K562 (cell line): ENCODE measurements at regions not wholly inside any gene's neighbourhood (a gene's known extent, or its start where the extent isn't known, plus 50 kb on each side); places are given as distances from the start of the nearest gene placed in this dataset.

Experiments used
- CEBPG ChIP-seq, 3 experiments: fragments of 200-800 bp in 1 of 3; sonication (Bioruptor generic) in 1 of 3; sonication (generic) in 1 of 3; formaldehyde crosslinking in 1 of 3; IDR thresholded peaks in 2 of 3; conservative IDR thresholded peaks in 1 of 3; 2 replicates each; pipeline versions ENCODE4 v1.6.1 to v1.8.0; 2016 to 2022; ENCODE audit warnings: missing compliant biosample characterization in 2 of 3, missing genetic modification characterization in 2 of 3, mild to moderate bottlenecking in 1 of 3, missing genetic modification reagents in 1 of 3
- FOXJ2 ChIP-seq: fragments of 200-800 bp; sonication (Bioruptor generic); IDR thresholded peaks from 2 replicates; pipeline ENCODE4 v1.6.1; 2016; ENCODE audit warnings: missing genetic modification characterization, missing compliant biosample characterization
- GATAD2A ChIP-seq: fragments of 450-650 bp; IDR thresholded peaks from 2 replicates; pipeline ENCODE4 v1.6.1; 2017
- HMG20A ChIP-seq: fragments of 450-650 bp; formaldehyde crosslinking; conservative IDR thresholded peaks from 2 replicates; pipeline ENCODE4 v1.4.0; 2020; ENCODE audit warnings: mild to moderate bottlenecking, mixed read lengths
- HNRNPUL1 ChIP-seq: fragments of 200-400 bp; formaldehyde crosslinking; IDR thresholded peaks from 2 replicates; pipeline ENCODE4 v1.6.1; 2017; ENCODE audit warnings: low read length
- NFIX ChIP-seq: fragments of 250-450 bp; sonication (Bioruptor Pico); IDR thresholded peaks from 2 replicates; pipeline ENCODE4 v1.4.0; 2020; ENCODE audit warnings: low read depth, mild to moderate bottlenecking, moderate library complexity
- RFX1 ChIP-seq: fragments of 450-650 bp; IDR thresholded peaks from 2 replicates; pipeline ENCODE4 v1.6.1; 2016; ENCODE audit warnings: mild to moderate bottlenecking, moderate library complexity
- SLC30A9 ChIP-seq: fragments of 250-450 bp; sonication (Bioruptor Pico); IDR thresholded peaks from 2 replicates; pipeline ENCODE4 v1.8.0; 2022; ENCODE audit warnings: mild to moderate bottlenecking, moderate library complexity
- SMARCE1 ChIP-seq: fragments of 450-650 bp; IDR thresholded peaks from 2 replicates; pipeline ENCODE4 v1.7.1; 2016; ENCODE audit warnings: mild to moderate bottlenecking
- ZNF121 ChIP-seq: sonication (generic); formaldehyde crosslinking; conservative IDR thresholded peaks from 2 replicates; pipeline ENCODE4 v1.8.0; 2022; ENCODE audit warnings: missing genetic modification reagents
- ZNF445 ChIP-seq: fragments of 250-450 bp; sonication (Bioruptor Pico); IDR thresholded peaks from 2 replicates; pipeline ENCODE4 v1.4.0; 2020; ENCODE audit warnings: low read depth, mild to moderate bottlenecking, moderate library complexity
- ZNF57 ChIP-seq: fragments of 450-650 bp; formaldehyde crosslinking; IDR thresholded peaks from 2 replicates; pipeline ENCODE4 v1.4.0; 2020; ENCODE audit warnings: mild to moderate bottlenecking, moderate library complexity
- ZNF644 ChIP-seq: fragments of 200-800 bp; sonication (Bioruptor generic); IDR thresholded peaks from 2 replicates; pipeline ENCODE4 v1.6.1; 2016; ENCODE audit warnings: low read depth, missing genetic modification characterization, missing compliant biosample characterization
- ZNF77 ChIP-seq: fragments of 250-450 bp; sonication (Bioruptor Pico); IDR thresholded peaks from 2 replicates; pipeline ENCODE4 v1.5.0; 2020
- TF ChIP-seq, protein P1 (sequence below): fragments of 250-450 bp; sonication (Bioruptor Pico); IDR thresholded peaks from 2 replicates; pipeline ENCODE4 v1.9.0; 2021; ENCODE audit warnings: mild to moderate bottlenecking, inconsistent platforms
- TF ChIP-seq, protein P2 (sequence below): fragments of 450-650 bp; IDR thresholded peaks from 2 replicates; pipeline ENCODE4 v1.7.1; 2018; ENCODE audit warnings: mild to moderate bottlenecking, low read depth; ENCODE audit not compliant: partially characterized antibody
- TF ChIP-seq, protein P3 (sequence below): IDR thresholded peaks from 3 replicates; pipeline ENCODE4 v1.6.1; 2011; ENCODE audit warnings: borderline replicate concordance, mild to moderate bottlenecking; ENCODE audit not compliant: insufficient read length, insufficient read depth
- TF ChIP-seq, protein P4 (sequence below): fragments of 450-650 bp; conservative IDR thresholded peaks from 2 replicates; pipeline ENCODE4 v1.6.1; 2016; ENCODE audit warnings: missing genetic modification characterization, low read depth, mild to moderate bottlenecking, missing compliant biosample characterization, moderate library complexity
- TF ChIP-seq, protein P5 (sequence below): fragments of 250-450 bp; sonication (Bioruptor Pico); IDR thresholded peaks from 2 replicates; pipeline ENCODE4 v1.9.0; 2021; ENCODE audit warnings: mild to moderate bottlenecking
- TF ChIP-seq, protein P6 (sequence below): fragments of 250-450 bp; sonication (Bioruptor Pico); IDR thresholded peaks from 2 replicates; pipeline ENCODE4 v1.5.0; 2022; ENCODE audit warnings: mild to moderate bottlenecking

DNA sequence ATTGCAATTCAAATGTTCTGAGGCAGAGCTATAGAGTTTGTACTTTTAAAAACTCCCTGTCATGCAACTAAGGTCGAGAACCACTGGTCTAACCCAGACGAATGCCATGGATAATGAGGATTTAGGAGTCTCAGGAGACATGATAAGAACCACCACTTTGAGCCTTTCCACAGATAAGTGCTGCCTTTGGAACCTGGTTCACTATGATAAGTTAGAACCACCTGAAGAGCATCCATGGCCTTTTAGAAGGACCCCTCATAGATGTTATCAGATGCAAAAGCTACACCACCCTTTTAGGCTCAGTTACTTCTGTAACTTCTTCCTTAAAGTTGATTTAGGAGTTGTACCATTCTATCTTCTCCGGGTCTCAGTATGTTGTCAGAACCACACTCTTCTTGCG, 350.6 kb upstream of the CCL2 start (continued):
- TF ChIP-seq CEBPG (CRISPR knock-in tag; IDR thresholded peaks at IDR 0.05) (no peak), CEBPG (tag; conservative IDR thresholded peaks at IDR 0.05 in 1 of 2, IDR thresholded peaks at IDR 0.05 in 1 of 2) (no peak), ZNF121 (CRISPR knock-in tag) (no peak), ZNF644 (tag) (no peak), ZNF57 (CRISPR knock-in tag) (no peak), HMG20A (CRISPR knock-in tag) (no peak), SLC30A9 (CRISPR knock-in tag) (no peak), RFX1 (no peak), GATAD2A (peak; percentile 84; the same call in 1 of the 2 replicates), SMARCE1 (peak; percentile 78), ZNF445 (no peak), FOXJ2 (tag) (0 out of 2 replicates have a peak, but pooled peaks have one; percentile 15), NFIX (CRISPR knock-in tag) (no peak), ZNF77 (CRISPR knock-in tag) (no peak), HNRNPUL1 (no peak)
- TF ChIP-seq, protein P1, sequence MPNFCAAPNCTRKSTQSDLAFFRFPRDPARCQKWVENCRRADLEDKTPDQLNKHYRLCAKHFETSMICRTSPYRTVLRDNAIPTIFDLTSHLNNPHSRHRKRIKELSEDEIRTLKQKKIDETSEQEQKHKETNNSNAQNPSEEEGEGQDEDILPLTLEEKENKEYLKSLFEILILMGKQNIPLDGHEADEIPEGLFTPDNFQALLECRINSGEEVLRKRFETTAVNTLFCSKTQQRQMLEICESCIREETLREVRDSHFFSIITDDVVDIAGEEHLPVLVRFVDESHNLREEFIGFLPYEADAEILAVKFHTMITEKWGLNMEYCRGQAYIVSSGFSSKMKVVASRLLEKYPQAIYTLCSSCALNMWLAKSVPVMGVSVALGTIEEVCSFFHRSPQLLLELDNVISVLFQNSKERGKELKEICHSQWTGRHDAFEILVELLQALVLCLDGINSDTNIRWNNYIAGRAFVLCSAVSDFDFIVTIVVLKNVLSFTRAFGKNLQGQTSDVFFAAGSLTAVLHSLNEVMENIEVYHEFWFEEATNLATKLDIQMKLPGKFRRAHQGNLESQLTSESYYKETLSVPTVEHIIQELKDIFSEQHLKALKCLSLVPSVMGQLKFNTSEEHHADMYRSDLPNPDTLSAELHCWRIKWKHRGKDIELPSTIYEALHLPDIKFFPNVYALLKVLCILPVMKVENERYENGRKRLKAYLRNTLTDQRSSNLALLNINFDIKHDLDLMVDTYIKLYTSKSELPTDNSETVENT (CRISPR knock-in tag): no peak
- TF ChIP-seq, protein P2, sequence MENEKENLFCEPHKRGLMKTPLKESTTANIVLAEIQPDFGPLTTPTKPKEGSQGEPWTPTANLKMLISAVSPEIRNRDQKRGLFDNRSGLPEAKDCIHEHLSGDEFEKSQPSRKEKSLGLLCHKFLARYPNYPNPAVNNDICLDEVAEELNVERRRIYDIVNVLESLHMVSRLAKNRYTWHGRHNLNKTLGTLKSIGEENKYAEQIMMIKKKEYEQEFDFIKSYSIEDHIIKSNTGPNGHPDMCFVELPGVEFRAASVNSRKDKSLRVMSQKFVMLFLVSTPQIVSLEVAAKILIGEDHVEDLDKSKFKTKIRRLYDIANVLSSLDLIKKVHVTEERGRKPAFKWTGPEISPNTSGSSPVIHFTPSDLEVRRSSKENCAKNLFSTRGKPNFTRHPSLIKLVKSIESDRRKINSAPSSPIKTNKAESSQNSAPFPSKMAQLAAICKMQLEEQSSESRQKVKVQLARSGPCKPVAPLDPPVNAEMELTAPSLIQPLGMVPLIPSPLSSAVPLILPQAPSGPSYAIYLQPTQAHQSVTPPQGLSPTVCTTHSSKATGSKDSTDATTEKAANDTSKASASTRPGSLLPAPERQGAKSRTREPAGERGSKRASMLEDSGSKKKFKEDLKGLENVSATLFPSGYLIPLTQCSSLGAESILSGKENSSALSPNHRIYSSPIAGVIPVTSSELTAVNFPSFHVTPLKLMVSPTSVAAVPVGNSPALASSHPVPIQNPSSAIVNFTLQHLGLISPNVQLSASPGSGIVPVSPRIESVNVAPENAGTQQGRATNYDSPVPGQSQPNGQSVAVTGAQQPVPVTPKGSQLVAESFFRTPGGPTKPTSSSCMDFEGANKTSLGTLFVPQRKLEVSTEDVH: no peak
- TF ChIP-seq, protein P3, sequence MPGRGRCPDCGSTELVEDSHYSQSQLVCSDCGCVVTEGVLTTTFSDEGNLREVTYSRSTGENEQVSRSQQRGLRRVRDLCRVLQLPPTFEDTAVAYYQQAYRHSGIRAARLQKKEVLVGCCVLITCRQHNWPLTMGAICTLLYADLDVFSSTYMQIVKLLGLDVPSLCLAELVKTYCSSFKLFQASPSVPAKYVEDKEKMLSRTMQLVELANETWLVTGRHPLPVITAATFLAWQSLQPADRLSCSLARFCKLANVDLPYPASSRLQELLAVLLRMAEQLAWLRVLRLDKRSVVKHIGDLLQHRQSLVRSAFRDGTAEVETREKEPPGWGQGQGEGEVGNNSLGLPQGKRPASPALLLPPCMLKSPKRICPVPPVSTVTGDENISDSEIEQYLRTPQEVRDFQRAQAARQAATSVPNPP: no peak
- TF ChIP-seq, protein P4, sequence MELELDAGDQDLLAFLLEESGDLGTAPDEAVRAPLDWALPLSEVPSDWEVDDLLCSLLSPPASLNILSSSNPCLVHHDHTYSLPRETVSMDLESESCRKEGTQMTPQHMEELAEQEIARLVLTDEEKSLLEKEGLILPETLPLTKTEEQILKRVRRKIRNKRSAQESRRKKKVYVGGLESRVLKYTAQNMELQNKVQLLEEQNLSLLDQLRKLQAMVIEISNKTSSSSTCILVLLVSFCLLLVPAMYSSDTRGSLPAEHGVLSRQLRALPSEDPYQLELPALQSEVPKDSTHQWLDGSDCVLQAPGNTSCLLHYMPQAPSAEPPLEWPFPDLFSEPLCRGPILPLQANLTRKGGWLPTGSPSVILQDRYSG (tag): no peak
- TF ChIP-seq, protein P5, sequence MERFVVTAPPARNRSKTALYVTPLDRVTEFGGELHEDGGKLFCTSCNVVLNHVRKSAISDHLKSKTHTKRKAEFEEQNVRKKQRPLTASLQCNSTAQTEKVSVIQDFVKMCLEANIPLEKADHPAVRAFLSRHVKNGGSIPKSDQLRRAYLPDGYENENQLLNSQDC (CRISPR knock-in tag): no peak
- TF ChIP-seq, protein P6, sequence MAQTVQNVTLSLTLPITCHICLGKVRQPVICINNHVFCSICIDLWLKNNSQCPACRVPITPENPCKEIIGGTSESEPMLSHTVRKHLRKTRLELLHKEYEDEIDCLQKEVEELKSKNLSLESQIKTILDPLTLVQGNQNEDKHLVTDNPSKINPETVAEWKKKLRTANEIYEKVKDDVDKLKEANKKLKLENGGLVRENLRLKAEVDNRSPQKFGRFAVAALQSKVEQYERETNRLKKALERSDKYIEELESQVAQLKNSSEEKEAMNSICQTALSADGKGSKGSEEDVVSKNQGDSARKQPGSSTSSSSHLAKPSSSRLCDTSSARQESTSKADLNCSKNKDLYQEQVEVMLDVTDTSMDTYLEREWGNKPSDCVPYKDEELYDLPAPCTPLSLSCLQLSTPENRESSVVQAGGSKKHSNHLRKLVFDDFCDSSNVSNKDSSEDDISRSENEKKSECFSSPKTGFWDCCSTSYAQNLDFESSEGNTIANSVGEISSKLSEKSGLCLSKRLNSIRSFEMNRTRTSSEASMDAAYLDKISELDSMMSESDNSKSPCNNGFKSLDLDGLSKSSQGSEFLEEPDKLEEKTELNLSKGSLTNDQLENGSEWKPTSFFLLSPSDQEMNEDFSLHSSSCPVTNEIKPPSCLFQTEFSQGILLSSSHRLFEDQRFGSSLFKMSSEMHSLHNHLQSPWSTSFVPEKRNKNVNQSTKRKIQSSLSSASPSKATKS (CRISPR knock-in tag): no peak
